ENCODE measurements at regions not wholly inside any gene's neighbourhood (a gene's known extent, or its start where the extent isn't known, plus 50 kb on each side); places are given as distances from the start of the nearest gene placed in this dataset.

- Histone ChIP-seq H3K4me2 (ENCODE audit: low read length) (no peak overlapping the region), H3K9me3 (ENCODE audit: control insufficient read depth, insufficient read depth, low read length) (no peaks in the 10 kb centered on the region), H3K4me1 (ENCODE audit: control insufficient read depth, low read length) (peaks cover 10% of the 10 kb centered on the region), H3K4me3 (ENCODE audit: low read length) (no peak overlapping the region), H3K27ac (ENCODE audit: low read depth, low read length) (no peak overlapping the region), H3K27me3 (ENCODE audit: control insufficient read depth, low read length) (no peaks in the 10 kb centered on the region), H4K20me1 (ENCODE audit: control insufficient read depth, insufficient read depth, low read depth, low read length) (no peaks in the 10 kb centered on the region), H3F3A (ENCODE audit: control insufficient read depth, insufficient read depth) (no peaks in the 10 kb centered on the region), H3K79me2 (ENCODE audit: control insufficient read depth, low read length) (no peaks in the 10 kb centered on the region), H3K36me3 (ENCODE audit: control insufficient read depth, low read length) (no peaks in the 10 kb centered on the region), H3K9me2 (replicated peaks; ENCODE audit: control insufficient read depth, low read length) (no peaks in the 10 kb centered on the region)
- TF ChIP-seq CTCF (IDR thresholded peaks at IDR 0.05; ENCODE audit: low read depth, low read length, poor library complexity, severe bottlenecking) (no peak), EZH2phosphoT487 (IDR thresholded peaks at IDR 0.05; ENCODE audit: borderline replicate concordance, low read length) (no peak)
Measured at GRCh38 chr22:44578516-44579230, 80.6 kb upstream of the RTL6 start.

GRCh38 chr22:44578110-44578457 lies 80.1 kb upstream of the RTL6 start:
- Histone ChIP-seq H3K79me2 (ENCODE audit: control insufficient read depth, low read length) (no peaks in the 10 kb centered on the region), H3K9me3 (ENCODE audit: control insufficient read depth, insufficient read depth, low read length) (no peaks in the 10 kb centered on the region), H3K4me1 (ENCODE audit: control insufficient read depth, low read length) (peaks cover 10% of the 10 kb centered on the region), H3K4me3 (ENCODE audit: low read length) (no peak overlapping the region), H3K27ac (ENCODE audit: low read depth, low read length) (no peak overlapping the region), H3K36me3 (ENCODE audit: control insufficient read depth, low read length) (no peaks in the 10 kb centered on the region), H3K4me2 (ENCODE audit: low read length) (no peak overlapping the region), H4K20me1 (ENCODE audit: control insufficient read depth, insufficient read depth, low read depth, low read length) (no peaks in the 10 kb centered on the region), H3K9me2 (replicated peaks; ENCODE audit: control insufficient read depth, low read length) (no peaks in the 10 kb centered on the region), H3F3A (ENCODE audit: control insufficient read depth, insufficient read depth) (no peaks in the 10 kb centered on the region), H3K27me3 (ENCODE audit: control insufficient read depth, low read length) (no peaks in the 10 kb centered on the region)
- TF ChIP-seq CTCF (IDR thresholded peaks at IDR 0.05; ENCODE audit: low read depth, low read length, poor library complexity, severe bottlenecking) = no peak
- TF ChIP-seq EZH2phosphoT487 (IDR thresholded peaks at IDR 0.05; ENCODE audit: borderline replicate concordance, low read length) = no peak

- H3K4me2 ChIP-seq (ENCODE audit: low read length) = no peak overlapping the region
- TF ChIP-seq EZH2phosphoT487 (IDR thresholded peaks at IDR 0.05; ENCODE audit: borderline replicate concordance, low read length) (no peak), CTCF (IDR thresholded peaks at IDR 0.05; ENCODE audit: low read depth, low read length, poor library complexity, severe bottlenecking) (no peak)
- no peaks in the 10 kb centered on the region for H4K20me1 ChIP-seq (ENCODE audit: control insufficient read depth, insufficient read depth, low read depth, low read length)
- H3K9me3 ChIP-seq (ENCODE audit: control insufficient read depth, insufficient read depth, low read length) = no peaks in the 10 kb centered on the region
- H3K27me3 ChIP-seq (ENCODE audit: control insufficient read depth, low read length) = no peaks in the 10 kb centered on the region
- H3K27ac ChIP-seq (ENCODE audit: low read depth, low read length) = no peak overlapping the region
- no peaks in the 10 kb centered on the region for H3K79me2 ChIP-seq (ENCODE audit: control insufficient read depth, low read length)
- H3K4me1 ChIP-seq (ENCODE audit: control insufficient read depth, low read length) = peaks cover 10% of the 10 kb centered on the region
- no peaks in the 10 kb centered on the region for H3K36me3 ChIP-seq (ENCODE audit: control insufficient read depth, low read length)
- H3F3A ChIP-seq (ENCODE audit: control insufficient read depth, insufficient read depth) = no peaks in the 10 kb centered on the region
- H3K9me2 ChIP-seq (replicated peaks; ENCODE audit: control insufficient read depth, low read length) = no peaks in the 10 kb centered on the region
- H3K4me3 ChIP-seq (ENCODE audit: low read length) = no peak overlapping the region
Measured at GRCh38 chr22:44577391-44578109, 79.5 kb upstream of the RTL6 start.

Data from DOHH2 (cell line).